ENCODE measurements at regions not wholly inside any gene's neighbourhood (a gene's known extent, or its start where the extent isn't known, plus 50 kb on each side); places are given as distances from the start of the nearest gene placed in this dataset.

GRCh38 chr12:59158681-59159080, 238.4 kb upstream of the LRIG3 start:
- Histone ChIP-seq H3K4me1 (ENCODE audit: insufficient read depth, low read length) (no peaks in the 10 kb centered on the region), H3K9me3 (ENCODE audit: control insufficient read depth, insufficient read depth, low read length) (no peaks in the 10 kb centered on the region), H3K36me3 (ENCODE audit: insufficient read depth, low read length) (no peaks in the 10 kb centered on the region), H3K9ac (ENCODE audit: low read depth, low read length) (no peak overlapping the region)

GRCh38 chr12:59158066-59158465, 237.8 kb upstream of the LRIG3 start:
- Histone ChIP-seq H3K4me1 (ENCODE audit: insufficient read depth, low read length) (no peaks in the 10 kb centered on the region), H3K36me3 (ENCODE audit: insufficient read depth, low read length) (no peaks in the 10 kb centered on the region), H3K9me3 (ENCODE audit: control insufficient read depth, insufficient read depth, low read length) (no peaks in the 10 kb centered on the region), H3K9ac (ENCODE audit: low read depth, low read length) (no peak overlapping the region)

- H3K9ac ChIP-seq (ENCODE audit: low read depth, low read length): no peak overlapping the region
- H3K4me1 ChIP-seq (ENCODE audit: insufficient read depth, low read length): no peaks in the 10 kb centered on the region
- no peaks in the 10 kb centered on the region for H3K36me3 ChIP-seq (ENCODE audit: insufficient read depth, low read length)
- H3K9me3 ChIP-seq (ENCODE audit: control insufficient read depth, insufficient read depth, low read length): no peaks in the 10 kb centered on the region
These were observed 235.1 kb upstream of the LRIG3 start for GRCh38 chr12:59155448-59155847.

- Histone ChIP-seq H3K9me3 (ENCODE audit: control insufficient read depth, insufficient read depth, low read length) (no peaks in the 10 kb centered on the region), H3K36me3 (ENCODE audit: insufficient read depth, low read length) (no peaks in the 10 kb centered on the region), H3K4me1 (ENCODE audit: insufficient read depth, low read length) (no peaks in the 10 kb centered on the region), H3K9ac (ENCODE audit: low read depth, low read length) (no peak overlapping the region)
These were observed 230.9 kb upstream of the LRIG3 start for GRCh38 chr12:59151243-59151642.

- Histone ChIP-seq H3K4me1 (ENCODE audit: insufficient read depth, low read length) (no peaks in the 10 kb centered on the region), H3K9me3 (ENCODE audit: control insufficient read depth, insufficient read depth, low read length) (no peaks in the 10 kb centered on the region), H3K36me3 (ENCODE audit: insufficient read depth, low read length) (no peaks in the 10 kb centered on the region), H3K9ac (ENCODE audit: low read depth, low read length) (no peak overlapping the region)
These were observed 229.8 kb upstream of the LRIG3 start for GRCh38 chr12:59149995-59150642.

GRCh38 chr12:59147791-59148190, 227.5 kb upstream of the LRIG3 start:
- H3K9me3 ChIP-seq (ENCODE audit: control insufficient read depth, insufficient read depth, low read length): no peaks in the 10 kb centered on the region
- no peaks in the 10 kb centered on the region for H3K4me1 ChIP-seq (ENCODE audit: insufficient read depth, low read length)
- no peak overlapping the region for H3K9ac ChIP-seq (ENCODE audit: low read depth, low read length)
- no peaks in the 10 kb centered on the region for H3K36me3 ChIP-seq (ENCODE audit: insufficient read depth, low read length)

GRCh38 chr12:59142183-59142790, 222.0 kb upstream of the LRIG3 start:
- Histone ChIP-seq H3K4me1 (ENCODE audit: insufficient read depth, low read length) (no peaks in the 10 kb centered on the region), H3K9me3 (ENCODE audit: control insufficient read depth, insufficient read depth, low read length) (no peaks in the 10 kb centered on the region), H3K36me3 (ENCODE audit: insufficient read depth, low read length) (no peaks in the 10 kb centered on the region), H3K9ac (ENCODE audit: low read depth, low read length) (no peak overlapping the region)

GRCh38 chr12:59134750-59135149, 214.4 kb upstream of the LRIG3 start:
- Histone ChIP-seq H3K9me3 (ENCODE audit: control insufficient read depth, insufficient read depth, low read length) (peaks cover 7% of the 10 kb centered on the region; the same call in 1 of the 2 replicates), H3K9ac (ENCODE audit: low read depth, low read length) (no peak overlapping the region), H3K36me3 (ENCODE audit: insufficient read depth, low read length) (no peaks in the 10 kb centered on the region), H3K4me1 (ENCODE audit: insufficient read depth, low read length) (no peaks in the 10 kb centered on the region)

- Histone ChIP-seq H3K9me3 (ENCODE audit: control insufficient read depth, insufficient read depth, low read length) (peaks cover 7% of the 10 kb centered on the region; the same call in 1 of the 2 replicates), H3K9ac (ENCODE audit: low read depth, low read length) (no peak overlapping the region), H3K36me3 (ENCODE audit: insufficient read depth, low read length) (no peaks in the 10 kb centered on the region), H3K4me1 (ENCODE audit: insufficient read depth, low read length) (no peaks in the 10 kb centered on the region)
These were observed 211.2 kb upstream of the LRIG3 start for GRCh38 chr12:59131462-59131861.

- H3K4me1 ChIP-seq (ENCODE audit: insufficient read depth, low read length): peaks cover 7% of the 10 kb centered on the region; the same call in 1 of the 2 replicates
- no peaks in the 10 kb centered on the region for H3K9me3 ChIP-seq (ENCODE audit: control insufficient read depth, insufficient read depth, low read length)
- no peaks in the 10 kb centered on the region for H3K36me3 ChIP-seq (ENCODE audit: insufficient read depth, low read length)
- no peak overlapping the region for H3K9ac ChIP-seq (ENCODE audit: low read depth, low read length)
These were observed 202.5 kb upstream of the LRIG3 start for GRCh38 chr12:59122784-59123183.

GRCh38 chr12:59121451-59121850, 201.1 kb upstream of the LRIG3 start:
- Histone ChIP-seq H3K9ac (ENCODE audit: low read depth, low read length) (no peak overlapping the region), H3K36me3 (ENCODE audit: insufficient read depth, low read length) (no peaks in the 10 kb centered on the region), H3K4me1 (ENCODE audit: insufficient read depth, low read length) (peaks cover 7% of the 10 kb centered on the region; the same call in 1 of the 2 replicates), H3K9me3 (ENCODE audit: control insufficient read depth, insufficient read depth, low read length) (no peaks in the 10 kb centered on the region)

- H3K4me1 ChIP-seq (ENCODE audit: insufficient read depth, low read length): peaks cover 7% of the 10 kb centered on the region; the same call in 1 of the 2 replicates
- no peak overlapping the region for H3K9ac ChIP-seq (ENCODE audit: low read depth, low read length)
- no peaks in the 10 kb centered on the region for H3K9me3 ChIP-seq (ENCODE audit: control insufficient read depth, insufficient read depth, low read length)
- no peaks in the 10 kb centered on the region for H3K36me3 ChIP-seq (ENCODE audit: insufficient read depth, low read length)
These were observed 199.4 kb upstream of the LRIG3 start for GRCh38 chr12:59119676-59120075.

- H3K9me3 ChIP-seq (ENCODE audit: control insufficient read depth, insufficient read depth, low read length): no peaks in the 10 kb centered on the region
- H3K36me3 ChIP-seq (ENCODE audit: insufficient read depth, low read length): no peaks in the 10 kb centered on the region
- no peak overlapping the region for H3K9ac ChIP-seq (ENCODE audit: low read depth, low read length)
- H3K4me1 ChIP-seq (ENCODE audit: insufficient read depth, low read length): peaks cover 7% of the 10 kb centered on the region; the same call in 1 of the 2 replicates
These were observed 198.1 kb upstream of the LRIG3 start for GRCh38 chr12:59118356-59118755.

- Histone ChIP-seq H3K9ac (ENCODE audit: low read depth, low read length) (no peak overlapping the region), H3K4me1 (ENCODE audit: insufficient read depth, low read length) (peaks cover 7% of the 10 kb centered on the region; the same call in 1 of the 2 replicates), H3K36me3 (ENCODE audit: insufficient read depth, low read length) (no peaks in the 10 kb centered on the region), H3K9me3 (ENCODE audit: control insufficient read depth, insufficient read depth, low read length) (no peaks in the 10 kb centered on the region)
These were observed 195.7 kb upstream of the LRIG3 start for GRCh38 chr12:59115995-59116394.

- peaks cover 7% of the 10 kb centered on the region; the same call in 1 of the 2 replicates for H3K4me1 ChIP-seq (ENCODE audit: insufficient read depth, low read length)
- no peak overlapping the region for H3K9ac ChIP-seq (ENCODE audit: low read depth, low read length)
- H3K36me3 ChIP-seq (ENCODE audit: insufficient read depth, low read length): no peaks in the 10 kb centered on the region
- H3K9me3 ChIP-seq (ENCODE audit: control insufficient read depth, insufficient read depth, low read length): no peaks in the 10 kb centered on the region
These were observed 195.2 kb upstream of the LRIG3 start for GRCh38 chr12:59115526-59115925.

All from ES-I3 (cell line).